Osteoblast (primary cell): ENCODE measurements at regions not wholly inside any gene's neighbourhood (a gene's known extent, or its start where the extent isn't known, plus 50 kb on each side); places are given as distances from the start of the nearest gene placed in this dataset.

Experiments used
- DNase-seq: peaks from one replicate; pipeline ENCODE4 v3.0.0; 2011; ENCODE audit warnings: low spot score, mixed read lengths; ENCODE audit not compliant: insufficient read length; ENCODE audit errors: missing footprints
- H2AFZ ChIP-seq: 2 replicates; pipeline ENCODE4 v1.6.0; 2011; ENCODE audit warnings: mild to moderate bottlenecking, low read length
- H3K27ac ChIP-seq: 2 replicates; pipeline ENCODE4 v1.5.1; 2011; ENCODE audit warnings: mild to moderate bottlenecking, low read depth, low read length, moderate library complexity
- H3K27me3 ChIP-seq: 2 replicates; pipeline ENCODE4 v1.6.0; 2012; ENCODE audit warnings: mild to moderate bottlenecking, control low read depth, inconsistent platforms, low read length, moderate library complexity; ENCODE audit not compliant: insufficient read depth
- H3K36me3 ChIP-seq: 2 replicates; pipeline ENCODE4 v1.5.1; 2011; ENCODE audit warnings: mild to moderate bottlenecking, low read length, control low read depth, moderate library complexity; ENCODE audit not compliant: insufficient read depth
- H3K4me1 ChIP-seq: 2 replicates; pipeline ENCODE4 v1.5.1; 2011; ENCODE audit warnings: mild to moderate bottlenecking, low read length, control low read depth, moderate library complexity; ENCODE audit not compliant: insufficient read depth
- H3K4me2 ChIP-seq: 2 replicates; pipeline ENCODE4 v1.6.0; 2011; ENCODE audit warnings: mild to moderate bottlenecking, low read length; ENCODE audit not compliant: insufficient read depth
- H3K4me3 ChIP-seq: fragments of 200-600 bp; sonication (generic); 3 replicates; pipeline ENCODE4 v1.5.1; 2012; ENCODE audit warnings: mild to moderate bottlenecking, low read length, inconsistent platforms; ENCODE audit not compliant: insufficient read depth
- H3K79me2 ChIP-seq: 2 replicates; pipeline ENCODE4 v1.6.0; 2012; ENCODE audit warnings: mild to moderate bottlenecking, low read length, control low read depth, inconsistent platforms; ENCODE audit not compliant: insufficient read depth
- H3K9me3 ChIP-seq: 2 replicates; pipeline ENCODE4 v1.5.1; 2011; ENCODE audit warnings: low read depth, low read length, control low read depth
- H4K20me1 ChIP-seq: 2 replicates; pipeline ENCODE4 v1.6.0; 2012; ENCODE audit warnings: mild to moderate bottlenecking, low read length, control low read depth; ENCODE audit not compliant: insufficient read depth
- CTCF ChIP-seq: IDR thresholded peaks from 2 replicates; pipeline ENCODE4 v1.5.1; 2011; ENCODE audit warnings: mild to moderate bottlenecking, low read depth, low read length, moderate library complexity; ENCODE audit errors: extremely low read depth

GRCh38 chr5:4991925-4992324 is 148.2 kb upstream of the ADAMTS16 start:
- no peak for TF ChIP-seq CTCF
- no peaks in the 10 kb centered on the region for H4K20me1 ChIP-seq
- peaks cover 3% of the 10 kb centered on the region for H3K4me1 ChIP-seq
- no peaks in the 10 kb centered on the region for H3K9me3 ChIP-seq
- no peak overlapping the region for H3K4me2 ChIP-seq
- H3K79me2 ChIP-seq: no peaks in the 10 kb centered on the region
- no peak for DNase-seq
- H2AFZ ChIP-seq: no peak overlapping the region
- no peak overlapping the region for H3K4me3 ChIP-seq
- H3K36me3 ChIP-seq: no peaks in the 10 kb centered on the region
- peaks cover 3% of the 10 kb centered on the region for H3K27me3 ChIP-seq
- H3K27ac ChIP-seq: no peak overlapping the region

- no peak overlapping the region for H3K4me3 ChIP-seq
- peak overlapping the region; percentile 36 for H3K27ac ChIP-seq
- peaks cover 3% of the 10 kb centered on the region for H3K27me3 ChIP-seq
- no peak for DNase-seq
- H3K4me2 ChIP-seq: peak overlapping the region; percentile 17
- no peaks in the 10 kb centered on the region for H3K9me3 ChIP-seq
- no peaks in the 10 kb centered on the region for H3K36me3 ChIP-seq
- TF ChIP-seq CTCF: no peak
- no peak overlapping the region for H2AFZ ChIP-seq
- no peaks in the 10 kb centered on the region for H3K79me2 ChIP-seq
- H3K4me1 ChIP-seq: peaks cover 3% of the 10 kb centered on the region
- H4K20me1 ChIP-seq: no peaks in the 10 kb centered on the region
Observed at GRCh38 chr5:4995014-4995413, 145.1 kb upstream of the ADAMTS16 start.

- Histone ChIP-seq H3K27me3 (no peaks in the 10 kb centered on the region), H3K4me1 (peaks cover 4% of the 10 kb centered on the region), H3K79me2 (no peaks in the 10 kb centered on the region), H4K20me1 (no peaks in the 10 kb centered on the region), H3K4me2 (no peak overlapping the region), H3K36me3 (no peaks in the 10 kb centered on the region), H2AFZ (no peak overlapping the region), H3K9me3 (no peaks in the 10 kb centered on the region), H3K27ac (no peak overlapping the region), H3K4me3 (no peak overlapping the region)
- TF ChIP-seq CTCF: no peak
- DNase-seq: no peak
Observed at GRCh38 chr5:5005353-5005752, 134.8 kb upstream of the ADAMTS16 start.

- TF ChIP-seq CTCF: no peak
- DNase-seq: no peak
- H3K4me3 ChIP-seq: no peak overlapping the region
Observed at GRCh38 chr5:5006548-5006947, 133.6 kb upstream of the ADAMTS16 start.

More at GRCh38 chr5:5006548-5006947, 133.6 kb upstream of the ADAMTS16 start:
- Histone ChIP-seq H3K27ac (no peak overlapping the region), H4K20me1 (no peaks in the 10 kb centered on the region), H2AFZ (no peak overlapping the region), H3K9me3 (no peaks in the 10 kb centered on the region), H3K4me2 (no peak overlapping the region), H3K79me2 (no peaks in the 10 kb centered on the region), H3K4me1 (peaks cover 4% of the 10 kb centered on the region), H3K36me3 (no peaks in the 10 kb centered on the region), H3K27me3 (no peaks in the 10 kb centered on the region)
